Adrenal gland (tissue), 9 donors: ENCODE measurements at regions not wholly inside any gene's neighbourhood (a gene's known extent, or its start where the extent isn't known, plus 50 kb on each side); places are given as distances from the start of the nearest gene placed in this dataset.

Experiments used
- DNase-seq, 7 donors: peaks; one replicate each; pipeline ENCODE4 v3.0.0-alpha.2; 2019 to 2020
- H3K27ac ChIP-seq, 5 donors: fragments of 200-600 bp; sonication (generic) in 4 of 5; 1 replicate in 3 of 5; 2 replicates in 2 of 5; pipeline versions ENCODE4 v1.5.1 to v1.8.0; 2016 to 2020; ENCODE audit warnings: mild to moderate bottlenecking in 1 of 5
- H3K27me3 ChIP-seq: fragments of 200-600 bp; 2 replicates; pipeline ENCODE4 v1.8.0; 2021
- H3K36me3 ChIP-seq, 2 donors: fragments of 200-600 bp; replicated peaks in 1 of 2; 1 replicate in 1 of 2; 2 replicates in 1 of 2; pipeline versions ENCODE4 v1.5.1 to v1.8.0; 2018 to 2022
- H3K4me1 ChIP-seq, 2 donors: fragments of 200-600 bp; replicated peaks in 1 of 2; 1 replicate in 1 of 2; 2 replicates in 1 of 2; pipeline versions ENCODE4 v1.5.1 to v1.8.0; 2018 to 2021
- H3K4me3 ChIP-seq, 4 donors: fragments of 200-600 bp; sonication (generic) in 3 of 4; one replicate each; pipeline ENCODE4 v1.5.1; 2016 to 2018
- H3K9me3 ChIP-seq, 3 donors: fragments of 200-600 bp; sonication (generic) in 1 of 3; replicated peaks in 1 of 3; 1 replicate in 2 of 3; 2 replicates in 1 of 3; pipeline versions ENCODE4 v1.5.1 to v1.8.0; 2016 to 2021
- POLR2A ChIP-seq, 2 donors: fragments of 450-650 bp; IDR thresholded peaks; one replicate each; pipeline ENCODE4 v1.6.1; 2017; ENCODE audit warnings: antibody characterized with exemption in 2 of 2, mild to moderate bottlenecking in 2 of 2, moderate library complexity in 1 of 2
- WGBS, 4 donors: extraction: QIAGEN DNeasy Blood & Tissue Kit in 2 of 4; methylation state at CpG; one replicate each; pipeline versions ENCODE4 v1.1.5 to v1.1.7; 2013 to 2017; 5-methylcytosine and 5-hydroxymethylcytosine counted together
- intact Hi-C, 2 donors: fragments of 100-400 bp; cut with DNase I; formaldehyde crosslinking; loops; one replicate each; pipeline versions ENCODE4 v1.14.1 to v1.15.0; 2022 to 2023
- TF ChIP-seq, protein P1 (sequence below), 6 experiments: fragments of 450-650 bp in 4 of 6; fragments of 200-600 bp in 2 of 6; sonication (generic) in 1 of 6; IDR thresholded peaks; 1 replicate in 5 of 6; 2 replicates in 1 of 6; pipeline versions ENCODE4 v1.5.1 to v1.8.0; 2016 to 2021; ENCODE audit warnings: antibody characterized with exemption in 6 of 6, mild to moderate bottlenecking in 2 of 6, moderate library complexity in 1 of 6
- donor health status: healthy with polysubstance abuse.
- donor health status: Bipolar disorder and iron deficiency.
- donor health status: DM: yes; HTN: yes; CAD: no.
- donor health status: DM: no; HTN: no; CAD: no.
- donor health status: DM: no; HTN: no; CAD: no.

DNA sequence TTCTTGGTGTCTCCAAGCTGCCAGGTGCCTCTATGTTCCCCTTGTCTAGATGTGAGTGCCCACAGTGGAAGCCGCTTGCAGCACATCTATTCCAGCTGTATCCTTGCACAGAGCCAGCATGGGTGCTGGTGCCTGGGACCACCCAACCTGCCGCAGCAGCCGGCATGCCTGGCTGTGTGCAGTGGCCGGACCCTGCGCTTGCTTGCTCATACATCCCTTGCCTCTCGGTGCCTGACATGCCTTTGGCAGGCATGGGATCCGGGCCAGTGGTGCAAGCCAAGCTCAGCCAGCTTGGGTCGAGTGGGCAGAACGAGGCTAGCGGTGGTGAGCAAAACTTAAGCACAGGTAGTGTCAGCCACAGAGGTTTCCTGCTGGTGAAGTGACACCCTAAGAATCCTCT, 355.1 kb downstream of the TLL1 start:
- Histone ChIP-seq H3K4me1 (no peaks in the 10 kb centered on the region), H3K27ac (no peak overlapping the region), H3K9me3 (no peaks in the 10 kb centered on the region), H3K27me3 (no peaks in the 10 kb centered on the region), H3K4me3 (no peak overlapping the region), H3K36me3 (no peaks in the 10 kb centered on the region)
- TF ChIP-seq, protein P1, sequence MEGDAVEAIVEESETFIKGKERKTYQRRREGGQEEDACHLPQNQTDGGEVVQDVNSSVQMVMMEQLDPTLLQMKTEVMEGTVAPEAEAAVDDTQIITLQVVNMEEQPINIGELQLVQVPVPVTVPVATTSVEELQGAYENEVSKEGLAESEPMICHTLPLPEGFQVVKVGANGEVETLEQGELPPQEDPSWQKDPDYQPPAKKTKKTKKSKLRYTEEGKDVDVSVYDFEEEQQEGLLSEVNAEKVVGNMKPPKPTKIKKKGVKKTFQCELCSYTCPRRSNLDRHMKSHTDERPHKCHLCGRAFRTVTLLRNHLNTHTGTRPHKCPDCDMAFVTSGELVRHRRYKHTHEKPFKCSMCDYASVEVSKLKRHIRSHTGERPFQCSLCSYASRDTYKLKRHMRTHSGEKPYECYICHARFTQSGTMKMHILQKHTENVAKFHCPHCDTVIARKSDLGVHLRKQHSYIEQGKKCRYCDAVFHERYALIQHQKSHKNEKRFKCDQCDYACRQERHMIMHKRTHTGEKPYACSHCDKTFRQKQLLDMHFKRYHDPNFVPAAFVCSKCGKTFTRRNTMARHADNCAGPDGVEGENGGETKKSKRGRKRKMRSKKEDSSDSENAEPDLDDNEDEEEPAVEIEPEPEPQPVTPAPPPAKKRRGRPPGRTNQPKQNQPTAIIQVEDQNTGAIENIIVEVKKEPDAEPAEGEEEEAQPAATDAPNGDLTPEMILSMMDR (IDR thresholded peaks at IDR 0.05), result no peak
- TF ChIP-seq POLR2A (IDR thresholded peaks at IDR 0.05), result no peak
- DNase-seq, result no peak
- 80 to 94% (median 84%) methylated on average over 6 to 10 of the region's 10 CpGs for WGBS, 4 donors
- intact Hi-C loops, result no loop called here

- Histone ChIP-seq H3K9me3 (no peaks in the 10 kb centered on the region), H3K27ac (no peak overlapping the region), H3K36me3 (no peaks in the 10 kb centered on the region), H3K27me3 (no peaks in the 10 kb centered on the region), H3K4me3 (no peak overlapping the region), H3K4me1 (no peaks in the 10 kb centered on the region)
- no peak for TF ChIP-seq POLR2A (IDR thresholded peaks at IDR 0.05)
- TF ChIP-seq, protein P1 (IDR thresholded peaks at IDR 0.05), result no peak
- no peak for DNase-seq
- intact Hi-C loops, result no loop called here
- 80 to 100% (median 91%) methylated on average over 1 of the region's 1 CpG for WGBS, 4 donors
Observed at GRCh38 chr4:166229799-166230198, 356.8 kb downstream of the TLL1 start.

- DNase-seq, result no peak
- 69 to 83% (median 75%) methylated on average over 1 of the region's 1 CpG for WGBS, 4 donors
Observed at GRCh38 chr4:166230841-166231240, 357.8 kb downstream of the TLL1 start.

GRCh38 chr4:166239354-166239753, 366.3 kb downstream of the TLL1 start:
- Histone ChIP-seq H3K4me3 (no peak overlapping the region), H3K4me1 (no peaks in the 10 kb centered on the region), H3K36me3 (no peaks in the 10 kb centered on the region), H3K9me3 (no peaks in the 10 kb centered on the region), H3K27me3 (no peaks in the 10 kb centered on the region), H3K27ac (no peak overlapping the region)
- intact Hi-C loops, result no loop called here
- TF ChIP-seq, protein P1 (IDR thresholded peaks at IDR 0.05), result no peak
- TF ChIP-seq POLR2A (IDR thresholded peaks at IDR 0.05), result no peak
- 69 to 76% (median 71%) methylated on average over 4 of the region's 4 CpGs for WGBS, 4 donors
- DNase-seq, result no peak

More at GRCh38 chr4:166230841-166231240, 357.8 kb downstream of the TLL1 start:
- TF ChIP-seq POLR2A (IDR thresholded peaks at IDR 0.05), result no peak
- TF ChIP-seq, protein P1 (IDR thresholded peaks at IDR 0.05), result no peak
- no peaks in the 10 kb centered on the region for H3K9me3 ChIP-seq
- H3K27ac ChIP-seq, result no peak overlapping the region
- no peaks in the 10 kb centered on the region for H3K4me1 ChIP-seq
- H3K27me3 ChIP-seq, result no peaks in the 10 kb centered on the region
- H3K36me3 ChIP-seq, result no peaks in the 10 kb centered on the region
- intact Hi-C loops, result no loop called here
- no peak overlapping the region for H3K4me3 ChIP-seq
